NCI-H526 (cell line): ENCODE measurements at regions not wholly inside any gene's neighbourhood (a gene's known extent, or its start where the extent isn't known, plus 50 kb on each side); places are given as distances from the start of the nearest gene placed in this dataset.
"Not testable (repeated sequence)": the region's sequence is repeated elsewhere in the genome, so short reads cannot be mapped to it uniquely, and the experiment has no call there.

ENCODE experiments used
- DNase-seq, 2 experiments: peaks; one replicate each; lab custom pipeline; 2025; lab: John Stamatoyannopoulos, UW

GRCh38 chr5:23451156-23451555, 56.3 kb upstream of the PRDM9 start:
- DNase-seq, result no peak

GRCh38 chr5:23450187-23450586, 57.2 kb upstream of the PRDM9 start:
- DNase-seq, result no peak

- DNase-seq, result no peak
These were observed 58.8 kb upstream of the PRDM9 start for GRCh38 chr5:23448627-23449026.

GRCh38 chr5:23446424-23446823, 61.0 kb upstream of the PRDM9 start:
- no peak for DNase-seq

GRCh38 chr5:23445573-23445972, 61.8 kb upstream of the PRDM9 start:
- DNase-seq, result no peak

- DNase-seq, result no peak
These were observed 66.7 kb upstream of the PRDM9 start for GRCh38 chr5:23440703-23441102.

- no peak for DNase-seq
These were observed 70.4 kb upstream of the PRDM9 start for GRCh38 chr5:23437011-23437410.

GRCh38 chr5:23433534-23434315, 73.7 kb upstream of the PRDM9 start:
- DNase-seq, result no peak

- DNase-seq, result no peak
These were observed 78.7 kb upstream of the PRDM9 start for GRCh38 chr5:23428705-23429104.

- not testable (repeated sequence) for DNase-seq
These were observed 87.2 kb upstream of the PRDM9 start for GRCh38 chr5:23420214-23420613.

GRCh38 chr5:23419115-23419514, 88.3 kb upstream of the PRDM9 start:
- peak in 1 of 2 experiments; percentile 17 for DNase-seq

- DNase-seq, result no peak
These were observed 94.9 kb upstream of the PRDM9 start for GRCh38 chr5:23412515-23412914.

GRCh38 chr5:23411994-23412393, 95.4 kb upstream of the PRDM9 start:
- DNase-seq, result no peak

- no peak for DNase-seq
These were observed 96.2 kb upstream of the PRDM9 start for GRCh38 chr5:23411200-23411599.

- not testable (repeated sequence) for DNase-seq
These were observed 96.6 kb upstream of the PRDM9 start for GRCh38 chr5:23410775-23411174.

GRCh38 chr5:23405316-23406068, 101.9 kb upstream of the PRDM9 start:
- DNase-seq, result no peak

- no peak for DNase-seq
These were observed 104.8 kb upstream of the PRDM9 start for GRCh38 chr5:23402585-23402984.

GRCh38 chr5:23400951-23401350, 106.5 kb upstream of the PRDM9 start:
- DNase-seq, result no peak

GRCh38 chr5:23396346-23396745, 111.1 kb upstream of the PRDM9 start:
- DNase-seq, result no peak

- no peak for DNase-seq
These were observed 117.9 kb upstream of the PRDM9 start for GRCh38 chr5:23389291-23390101.

GRCh38 chr5:23385036-23385435, 122.4 kb upstream of the PRDM9 start:
- no peak for DNase-seq

- DNase-seq, result no peak
These were observed 135.2 kb upstream of the PRDM9 start for GRCh38 chr5:23372177-23372576.

- DNase-seq, result no peak
These were observed 139.0 kb upstream of the PRDM9 start for GRCh38 chr5:23368393-23368792.
